GM23338 (cell line): ENCODE measurements at regions not wholly inside any gene's neighbourhood (a gene's known extent, or its start where the extent isn't known, plus 50 kb on each side); places are given as distances from the start of the nearest gene placed in this dataset.

Experiments used
- ATAC-seq: fragments of 200-7000 bp; cut with Tn5 transposase; 3 replicates; pipeline ENCODE4 v1.9.1; 2020
- DNase-seq: peaks from one replicate; pipeline ENCODE4 v3.0.0-alpha.2; 2015; ENCODE audit warnings: low spot score
- H2AFZ ChIP-seq: fragments of 200-600 bp; sonication (generic); 2 replicates; pipeline ENCODE4 v1.8.0; 2016; ENCODE audit warnings: antibody characterized with exemption, mild to moderate bottlenecking, moderate library complexity
- H3F3A ChIP-seq: fragments of 200-600 bp; sonication (generic); replicated peaks from 2 replicates; pipeline ENCODE4 v1.8.0; 2017; ENCODE audit warnings: antibody characterized with exemption, mixed run types, low read depth
- H3K27ac ChIP-seq: fragments of 200-600 bp; sonication (generic); 2 replicates; pipeline ENCODE4 v1.6.1; 2016; ENCODE audit warnings: low read depth
- H3K27me3 ChIP-seq: fragments of 200-600 bp; sonication (generic); 2 replicates; pipeline ENCODE4 v1.8.0; 2016; ENCODE audit warnings: mild to moderate bottlenecking, mixed run types, moderate library complexity; ENCODE audit not compliant: insufficient read depth
- H3K36me3 ChIP-seq: fragments of 200-600 bp; sonication (generic); 2 replicates; pipeline ENCODE4 v1.8.0; 2016; ENCODE audit warnings: mild to moderate bottlenecking; ENCODE audit not compliant: insufficient read depth
- H3K4me1 ChIP-seq: fragments of 200-600 bp; sonication (generic); 2 replicates; pipeline ENCODE4 v1.8.0; 2016; ENCODE audit warnings: mild to moderate bottlenecking, moderate library complexity; ENCODE audit not compliant: insufficient read depth
- H3K4me2 ChIP-seq: fragments of 200-600 bp; sonication (generic); 2 replicates; pipeline ENCODE4 v1.7.1; 2017; ENCODE audit warnings: mixed run types
- H3K4me3 ChIP-seq: fragments of 200-600 bp; sonication (generic); 2 replicates; pipeline ENCODE4 v1.6.1; 2016; ENCODE audit warnings: mixed run types
- H3K79me2 ChIP-seq: fragments of 200-600 bp; sonication (generic); replicated peaks from 2 replicates; pipeline ENCODE4 v1.8.0; 2017; ENCODE audit warnings: mild to moderate bottlenecking; ENCODE audit not compliant: insufficient read depth
- H3K9me2 ChIP-seq: fragments of 200-600 bp; sonication (generic); 2 replicates; pipeline ENCODE4 v1.8.0; 2017; ENCODE audit not compliant: insufficient read depth
- H4K20me1 ChIP-seq: fragments of 200-600 bp; sonication (generic); replicated peaks from 2 replicates; pipeline ENCODE4 v1.8.0; 2017; ENCODE audit warnings: mild to moderate bottlenecking; ENCODE audit not compliant: insufficient read depth
- H3K27ac Mint-ChIP-seq: 2 replicates; pipeline ENCODE4 v1.8.0; 2020; ENCODE audit warnings: inconsistent platforms, mild to moderate bottlenecking, moderate library complexity, mixed read lengths
- H3K27me3 Mint-ChIP-seq: 3 replicates; pipeline ENCODE4 v1.8.0; 2022; ENCODE audit warnings: low read depth, mild to moderate bottlenecking, moderate library complexity, mixed read lengths, inconsistent platforms; ENCODE audit not compliant: insufficient read depth, poor library complexity
- H3K36me3 Mint-ChIP-seq: 3 replicates; pipeline ENCODE4 v1.8.0; 2021; ENCODE audit warnings: low read depth, mild to moderate bottlenecking, inconsistent platforms, moderate library complexity, mixed read lengths
- H3K4me1 Mint-ChIP-seq: 3 replicates; pipeline ENCODE4 v1.8.0; 2020; ENCODE audit warnings: mild to moderate bottlenecking, inconsistent platforms, mixed read lengths
- H3K4me3 Mint-ChIP-seq: 3 replicates; pipeline ENCODE4 v1.8.0; 2021; ENCODE audit warnings: moderate library complexity, mild to moderate bottlenecking, inconsistent platforms, mixed read lengths
- H3K9me3 Mint-ChIP-seq: 3 replicates; pipeline ENCODE4 v1.8.0; 2020; ENCODE audit warnings: moderate library complexity, mild to moderate bottlenecking, inconsistent platforms, mixed read lengths
- CREB1 ChIP-seq: fragments of 250-450 bp; sonication (Bioruptor Pico); IDR thresholded peaks from 2 replicates; pipeline ENCODE4 v1.5.0; 2020; ENCODE audit warnings: low read depth, mild to moderate bottlenecking, moderate library complexity
- EZH2phosphoT487 ChIP-seq: fragments of 200-600 bp; sonication (generic); IDR thresholded peaks from one replicate; pipeline ENCODE4 v1.8.1; 2018; ENCODE audit warnings: antibody characterized with exemption; ENCODE audit not compliant: unreplicated experiment
- ZNF114 ChIP-seq: fragments of 250-450 bp; sonication (Bioruptor Pico); IDR thresholded peaks from 2 replicates; pipeline ENCODE4 v1.5.0; 2020; ENCODE audit warnings: mild to moderate bottlenecking, moderate library complexity
- ZNF331 ChIP-seq: fragments of 250-450 bp; sonication (Bioruptor Pico); IDR thresholded peaks from 2 replicates; pipeline ENCODE4 v1.5.0; 2020; ENCODE audit warnings: low read depth, mild to moderate bottlenecking, moderate library complexity
- TF ChIP-seq, protein P1 (sequence below): fragments of 250-450 bp; sonication (Bioruptor Pico); IDR thresholded peaks from 2 replicates; pipeline ENCODE4 v1.5.0; 2020; ENCODE audit warnings: mild to moderate bottlenecking, moderate library complexity
- TF ChIP-seq, protein P2 (sequence below): IDR thresholded peaks from one replicate; pipeline ENCODE4 v1.6.1; 2018; ENCODE audit warnings: antibody characterized with exemption; ENCODE audit not compliant: unreplicated experiment

DNA sequence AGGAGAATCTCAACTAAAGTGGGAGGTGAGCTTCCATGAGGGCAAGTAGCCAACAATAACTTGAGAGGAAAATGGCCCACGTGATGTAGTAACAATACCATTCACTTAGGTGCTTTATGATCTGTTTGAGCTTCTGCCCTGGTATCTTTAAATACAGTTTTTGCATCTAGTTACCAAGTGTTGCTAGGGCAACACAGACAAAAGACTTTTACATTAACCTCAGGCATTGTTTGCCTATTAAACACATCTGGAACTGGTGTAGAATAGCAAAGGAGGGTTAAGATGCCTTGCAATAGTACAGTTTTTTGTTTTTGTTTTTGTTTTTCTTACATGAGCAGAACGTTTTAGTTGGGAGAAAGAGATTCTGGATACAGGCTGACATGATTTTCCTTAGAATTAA lies 97.7 kb upstream of the MTPN start (continued):
- TF ChIP-seq, protein P1, sequence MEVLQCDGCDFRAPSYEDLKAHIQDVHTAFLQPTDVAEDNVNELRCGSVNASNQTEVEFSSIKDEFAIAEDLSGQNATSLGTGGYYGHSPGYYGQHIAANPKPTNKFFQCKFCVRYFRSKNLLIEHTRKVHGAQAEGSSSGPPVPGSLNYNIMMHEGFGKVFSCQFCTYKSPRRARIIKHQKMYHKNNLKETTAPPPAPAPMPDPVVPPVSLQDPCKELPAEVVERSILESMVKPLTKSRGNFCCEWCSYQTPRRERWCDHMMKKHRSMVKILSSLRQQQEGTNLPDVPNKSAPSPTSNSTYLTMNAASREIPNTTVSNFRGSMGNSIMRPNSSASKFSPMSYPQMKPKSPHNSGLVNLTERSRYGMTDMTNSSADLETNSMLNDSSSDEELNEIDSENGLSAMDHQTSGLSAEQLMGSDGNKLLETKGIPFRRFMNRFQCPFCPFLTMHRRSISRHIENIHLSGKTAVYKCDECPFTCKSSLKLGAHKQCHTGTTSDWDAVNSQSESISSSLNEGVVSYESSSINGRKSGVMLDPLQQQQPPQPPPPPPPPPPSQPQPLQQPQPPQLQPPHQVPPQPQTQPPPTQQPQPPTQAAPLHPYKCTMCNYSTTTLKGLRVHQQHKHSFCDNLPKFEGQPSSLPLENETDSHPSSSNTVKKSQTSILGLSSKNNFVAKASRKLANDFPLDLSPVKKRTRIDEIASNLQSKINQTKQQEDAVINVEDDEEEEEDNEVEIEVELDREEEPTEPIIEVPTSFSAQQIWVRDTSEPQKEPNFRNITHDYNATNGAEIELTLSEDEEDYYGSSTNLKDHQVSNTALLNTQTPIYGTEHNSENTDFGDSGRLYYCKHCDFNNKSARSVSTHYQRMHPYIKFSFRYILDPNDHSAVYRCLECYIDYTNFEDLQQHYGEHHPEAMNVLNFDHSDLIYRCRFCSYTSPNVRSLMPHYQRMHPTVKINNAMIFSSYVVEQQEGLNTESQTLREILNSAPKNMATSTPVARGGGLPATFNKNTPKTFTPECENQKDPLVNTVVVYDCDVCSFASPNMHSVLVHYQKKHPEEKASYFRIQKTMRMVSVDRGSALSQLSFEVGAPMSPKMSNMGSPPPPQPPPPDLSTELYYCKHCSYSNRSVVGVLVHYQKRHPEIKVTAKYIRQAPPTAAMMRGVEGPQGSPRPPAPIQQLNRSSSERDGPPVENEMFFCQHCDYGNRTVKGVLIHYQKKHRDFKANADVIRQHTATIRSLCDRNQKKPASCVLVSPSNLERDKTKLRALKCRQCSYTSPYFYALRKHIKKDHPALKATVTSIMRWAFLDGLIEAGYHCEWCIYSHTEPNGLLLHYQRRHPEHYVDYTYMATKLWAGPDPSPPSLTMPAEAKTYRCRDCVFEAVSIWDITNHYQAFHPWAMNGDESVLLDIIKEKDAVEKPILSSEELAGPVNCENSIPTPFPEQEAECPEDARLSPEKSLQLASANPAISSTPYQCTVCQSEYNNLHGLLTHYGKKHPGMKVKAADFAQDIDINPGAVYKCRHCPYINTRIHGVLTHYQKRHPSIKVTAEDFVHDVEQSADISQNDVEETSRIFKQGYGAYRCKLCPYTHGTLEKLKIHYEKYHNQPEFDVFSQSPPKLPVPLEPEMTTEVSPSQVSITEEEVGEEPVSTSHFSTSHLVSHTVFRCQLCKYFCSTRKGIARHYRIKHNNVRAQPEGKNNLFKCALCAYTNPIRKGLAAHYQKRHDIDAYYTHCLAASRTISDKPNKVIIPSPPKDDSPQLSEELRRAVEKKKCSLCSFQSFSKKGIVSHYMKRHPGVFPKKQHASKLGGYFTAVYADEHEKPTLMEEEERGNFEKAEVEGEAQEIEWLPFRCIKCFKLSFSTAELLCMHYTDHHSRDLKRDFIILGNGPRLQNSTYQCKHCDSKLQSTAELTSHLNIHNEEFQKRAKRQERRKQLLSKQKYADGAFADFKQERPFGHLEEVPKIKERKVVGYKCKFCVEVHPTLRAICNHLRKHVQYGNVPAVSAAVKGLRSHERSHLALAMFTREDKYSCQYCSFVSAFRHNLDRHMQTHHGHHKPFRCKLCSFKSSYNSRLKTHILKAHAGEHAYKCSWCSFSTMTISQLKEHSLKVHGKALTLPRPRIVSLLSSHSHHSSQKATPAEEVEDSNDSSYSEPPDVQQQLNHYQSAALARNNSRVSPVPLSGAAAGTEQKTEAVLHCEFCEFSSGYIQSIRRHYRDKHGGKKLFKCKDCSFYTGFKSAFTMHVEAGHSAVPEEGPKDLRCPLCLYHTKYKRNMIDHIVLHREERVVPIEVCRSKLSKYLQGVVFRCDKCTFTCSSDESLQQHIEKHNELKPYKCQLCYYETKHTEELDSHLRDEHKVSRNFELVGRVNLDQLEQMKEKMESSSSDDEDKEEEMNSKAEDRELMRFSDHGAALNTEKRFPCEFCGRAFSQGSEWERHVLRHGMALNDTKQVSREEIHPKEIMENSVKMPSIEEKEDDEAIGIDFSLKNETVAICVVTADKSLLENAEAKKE, result no peak
- TF ChIP-seq EZH2phosphoT487, result no peak
- TF ChIP-seq ZNF114 (CRISPR knock-in tag), result no peak

DNA sequence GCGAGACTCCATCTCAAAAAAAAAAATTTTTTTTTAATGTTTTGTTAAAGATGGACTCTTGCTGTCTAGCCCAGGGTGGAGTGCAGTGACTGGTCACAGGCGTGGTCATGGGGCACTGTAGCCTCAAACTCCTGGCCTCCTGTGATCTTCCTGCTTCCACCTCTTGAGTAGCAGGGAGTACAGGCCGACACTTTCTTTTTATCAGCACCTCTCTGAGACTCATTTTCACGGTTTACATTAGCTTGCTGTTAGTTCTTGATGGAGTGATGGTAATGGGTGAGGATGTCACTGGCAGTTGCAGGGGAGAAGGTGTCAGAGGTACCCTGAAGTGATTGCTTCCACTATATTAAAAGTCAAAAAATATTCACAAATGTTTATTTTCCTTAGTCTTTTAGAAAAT lies 95.3 kb upstream of the MTPN start:
- H3K4me1 Mint-ChIP-seq, result peaks cover 2% of the 10 kb centered on the region; the same call in 2 of the 3 replicates
- H3K4me3 Mint-ChIP-seq, result no peak overlapping the region
- Histone ChIP-seq H3K9me2 (no peaks in the 10 kb centered on the region; the same call in 1 of the 2 replicates), H3K27me3 (no peaks in the 10 kb centered on the region), H3K4me3 (no peak overlapping the region), H3K4me1 (no peaks in the 10 kb centered on the region), H3K79me2 (no peaks in the 10 kb centered on the region), H2AFZ (no peak overlapping the region), H3K4me2 (no peak overlapping the region), H3F3A (no peaks in the 10 kb centered on the region), H3K27ac (no peak overlapping the region), H4K20me1 (no peaks in the 10 kb centered on the region), H3K36me3 (no peaks in the 10 kb centered on the region)
- no peak for TF ChIP-seq ZNF331 (CRISPR knock-in tag)
- TF ChIP-seq CREB1 (CRISPR knock-in tag), result no peak
- TF ChIP-seq, protein P2, sequence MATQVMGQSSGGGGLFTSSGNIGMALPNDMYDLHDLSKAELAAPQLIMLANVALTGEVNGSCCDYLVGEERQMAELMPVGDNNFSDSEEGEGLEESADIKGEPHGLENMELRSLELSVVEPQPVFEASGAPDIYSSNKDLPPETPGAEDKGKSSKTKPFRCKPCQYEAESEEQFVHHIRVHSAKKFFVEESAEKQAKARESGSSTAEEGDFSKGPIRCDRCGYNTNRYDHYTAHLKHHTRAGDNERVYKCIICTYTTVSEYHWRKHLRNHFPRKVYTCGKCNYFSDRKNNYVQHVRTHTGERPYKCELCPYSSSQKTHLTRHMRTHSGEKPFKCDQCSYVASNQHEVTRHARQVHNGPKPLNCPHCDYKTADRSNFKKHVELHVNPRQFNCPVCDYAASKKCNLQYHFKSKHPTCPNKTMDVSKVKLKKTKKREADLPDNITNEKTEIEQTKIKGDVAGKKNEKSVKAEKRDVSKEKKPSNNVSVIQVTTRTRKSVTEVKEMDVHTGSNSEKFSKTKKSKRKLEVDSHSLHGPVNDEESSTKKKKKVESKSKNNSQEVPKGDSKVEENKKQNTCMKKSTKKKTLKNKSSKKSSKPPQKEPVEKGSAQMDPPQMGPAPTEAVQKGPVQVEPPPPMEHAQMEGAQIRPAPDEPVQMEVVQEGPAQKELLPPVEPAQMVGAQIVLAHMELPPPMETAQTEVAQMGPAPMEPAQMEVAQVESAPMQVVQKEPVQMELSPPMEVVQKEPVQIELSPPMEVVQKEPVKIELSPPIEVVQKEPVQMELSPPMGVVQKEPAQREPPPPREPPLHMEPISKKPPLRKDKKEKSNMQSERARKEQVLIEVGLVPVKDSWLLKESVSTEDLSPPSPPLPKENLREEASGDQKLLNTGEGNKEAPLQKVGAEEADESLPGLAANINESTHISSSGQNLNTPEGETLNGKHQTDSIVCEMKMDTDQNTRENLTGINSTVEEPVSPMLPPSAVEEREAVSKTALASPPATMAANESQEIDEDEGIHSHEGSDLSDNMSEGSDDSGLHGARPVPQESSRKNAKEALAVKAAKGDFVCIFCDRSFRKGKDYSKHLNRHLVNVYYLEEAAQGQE, result no peak
- no peak for TF ChIP-seq ZNF114 (CRISPR knock-in tag)
- no peaks in the 10 kb centered on the region for H3K36me3 Mint-ChIP-seq
- no peak for ATAC-seq
- H3K27me3 Mint-ChIP-seq, result no peaks in the 10 kb centered on the region
- H3K9me3 Mint-ChIP-seq, result no peaks in the 10 kb centered on the region
- no peak for DNase-seq
- no peak overlapping the region for H3K27ac Mint-ChIP-seq
